ENCODE measurements at regions not wholly inside any gene's neighbourhood (a gene's known extent, or its start where the extent isn't known, plus 50 kb on each side); places are given as distances from the start of the nearest gene placed in this dataset.

GRCh38 chr5:167944121-167944852, 347.2 kb upstream of the WWC1 start:
- DNase-seq: no peak
- in situ Hi-C loops (cut with MboI; ENCODE audit: low pct_unique_long_range_greater_than_20kb, low sequenced_read_pairs): no loop called here

DNA sequence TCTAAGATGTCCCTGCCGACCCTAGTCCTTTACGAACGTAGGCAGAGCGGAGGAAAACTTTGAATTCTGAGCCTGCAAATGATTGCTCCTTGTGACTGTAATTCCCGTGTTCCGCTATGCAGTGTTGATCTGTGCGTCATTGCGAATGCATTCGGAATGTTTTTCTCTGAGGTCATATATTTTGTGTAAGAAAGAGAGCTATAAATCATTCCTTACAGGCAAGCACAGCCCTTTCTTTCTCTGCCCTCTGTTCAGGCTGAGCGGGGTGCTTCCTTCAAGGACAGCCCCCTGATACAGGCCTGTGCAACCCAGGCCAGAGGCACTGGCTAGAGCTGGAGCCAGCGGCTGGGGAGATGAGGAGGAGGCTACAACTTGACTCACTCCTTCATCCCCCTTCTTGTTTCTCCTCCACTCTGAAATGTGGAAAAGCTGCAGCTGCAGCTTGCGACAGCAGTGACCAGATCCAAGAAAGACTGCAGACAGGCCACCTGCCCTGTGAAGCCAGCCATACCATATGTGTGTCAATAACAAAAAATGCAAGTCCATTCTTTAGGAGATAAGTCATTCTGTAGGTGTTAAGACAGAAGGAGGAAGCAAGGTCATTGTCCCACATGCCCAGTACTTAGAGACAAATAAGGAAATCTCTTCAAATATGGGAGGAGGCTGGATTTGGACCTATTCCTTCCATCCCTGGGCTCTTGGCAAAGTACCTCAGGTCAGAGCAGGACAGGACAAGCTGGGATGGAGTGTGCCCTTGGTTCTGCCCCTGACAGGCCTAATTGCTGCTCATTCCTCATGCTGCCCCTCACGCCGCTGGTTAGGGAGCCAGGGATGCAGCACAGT, 345.7 kb upstream of the WWC1 start:
- in situ Hi-C loops (cut with MboI; ENCODE audit: low pct_unique_long_range_greater_than_20kb, low sequenced_read_pairs): no loop called here
- DNase-seq: no peak

DNA sequence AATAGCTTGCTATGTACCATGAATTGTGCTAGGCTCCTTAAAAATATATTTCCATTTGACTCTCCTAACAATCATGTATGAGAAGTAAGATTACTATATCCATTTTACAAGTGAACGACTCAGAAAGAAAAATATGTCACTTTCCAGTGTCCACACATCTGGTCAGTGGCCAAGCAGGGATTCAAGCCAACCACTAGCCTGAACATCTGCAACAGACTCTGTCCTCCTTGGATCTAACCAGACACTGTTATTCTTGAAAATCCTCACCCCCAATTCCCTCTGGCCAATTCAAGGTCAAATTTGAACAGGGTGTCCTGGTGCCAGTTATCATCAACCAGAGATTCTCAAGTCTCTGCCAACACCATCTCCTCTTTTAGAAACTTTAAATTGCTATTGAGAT, 344.1 kb upstream of the WWC1 start:
- in situ Hi-C loops (cut with MboI; ENCODE audit: low pct_unique_long_range_greater_than_20kb, low sequenced_read_pairs): no loop called here
- no peak for DNase-seq

DNA sequence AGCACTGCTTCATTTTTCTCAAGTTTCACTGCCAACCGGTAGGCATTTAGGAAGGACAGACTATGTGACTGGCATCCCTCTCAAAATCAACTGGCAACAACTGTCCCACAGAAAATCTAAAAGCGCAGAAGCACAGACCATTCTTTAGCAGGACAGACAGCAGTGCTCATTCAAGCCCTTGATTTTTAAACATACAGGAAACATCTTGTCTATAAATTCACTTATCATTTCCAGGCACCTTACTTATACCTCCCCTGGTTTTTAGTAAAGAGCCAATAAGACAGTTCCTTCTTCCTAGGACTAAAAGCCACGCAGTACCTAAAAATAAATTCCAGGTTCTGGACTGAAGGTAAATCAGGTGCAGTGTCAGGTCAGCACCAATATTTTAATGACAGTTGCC, 343.2 kb upstream of the WWC1 start:
- in situ Hi-C loops (cut with MboI; ENCODE audit: low pct_unique_long_range_greater_than_20kb, low sequenced_read_pairs): no loop called here

DNA sequence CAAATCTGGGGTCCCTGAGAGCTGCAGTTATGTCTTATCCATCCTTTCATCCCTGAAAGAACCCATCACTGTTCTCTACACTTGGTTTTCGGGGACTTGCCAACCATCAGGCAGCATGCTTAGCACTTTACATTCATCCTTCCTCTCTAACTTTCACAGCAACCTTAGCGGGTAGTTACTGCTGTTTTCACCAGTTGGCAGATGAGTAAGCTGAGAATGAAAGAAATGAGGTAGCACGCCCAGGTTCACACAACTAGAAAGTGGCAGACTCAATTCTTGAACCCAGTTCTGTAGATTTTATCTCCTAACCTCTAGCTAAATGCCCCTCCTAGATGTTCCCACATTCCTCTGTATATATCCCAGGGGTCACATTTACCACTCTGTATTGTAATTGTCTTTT, 342.0 kb upstream of the WWC1 start:
- DNase-seq: no peak
- in situ Hi-C loops (cut with MboI; ENCODE audit: low pct_unique_long_range_greater_than_20kb, low sequenced_read_pairs): no loop called here

More for the DNA sequence above, 343.2 kb upstream of the WWC1 start:
- DNase-seq: no peak

DNA sequence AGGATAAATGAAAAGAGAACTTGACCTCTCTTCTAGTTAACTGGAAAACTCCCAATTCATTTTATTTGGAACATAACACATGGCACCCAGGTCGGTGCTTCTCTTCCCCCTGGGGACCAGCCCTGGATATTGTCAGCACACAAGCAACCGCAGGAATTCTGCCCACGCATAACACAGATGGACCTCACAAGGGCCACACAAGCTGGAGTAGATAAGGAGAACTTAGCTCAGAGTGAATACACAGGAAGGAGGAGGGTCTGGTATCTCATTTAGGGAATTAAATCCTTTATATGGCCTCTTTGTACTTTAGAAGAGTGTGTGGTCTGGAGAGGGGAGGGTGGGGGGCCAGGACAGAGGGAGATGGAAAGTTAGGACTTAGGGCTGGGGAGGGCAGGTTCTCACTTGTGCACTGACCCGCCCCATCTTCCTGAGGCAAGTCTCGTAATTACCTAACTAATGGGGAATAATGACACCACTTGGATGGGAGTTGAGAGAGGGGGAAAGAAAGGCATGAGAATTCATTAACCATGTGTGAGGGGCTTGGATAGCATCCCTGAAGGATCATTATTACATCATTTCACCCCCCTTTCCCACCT, 341.2 kb upstream of the WWC1 start:
- in situ Hi-C loops (cut with MboI; ENCODE audit: low pct_unique_long_range_greater_than_20kb, low sequenced_read_pairs): no loop called here
- no peak for DNase-seq

DNA sequence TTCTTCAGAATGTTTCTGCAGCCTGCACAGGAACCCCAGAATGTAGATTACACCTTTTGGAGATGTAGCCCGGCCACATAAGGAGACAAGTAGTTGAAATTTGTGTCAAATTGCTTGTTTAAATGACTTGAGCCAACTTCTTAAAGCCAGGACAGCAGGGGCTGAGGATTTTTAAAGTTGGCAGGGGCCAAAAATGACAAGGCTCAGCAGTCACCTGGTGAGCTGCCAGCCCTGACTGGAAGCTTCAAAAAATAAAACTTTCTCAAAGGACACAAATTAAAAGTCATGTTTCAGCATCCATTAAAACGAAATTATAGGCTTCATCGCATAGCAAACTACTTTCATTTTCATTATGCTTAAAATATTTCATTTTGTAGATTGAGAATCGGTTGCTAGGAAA, 340.3 kb upstream of the WWC1 start:
- no peak for DNase-seq
- in situ Hi-C loops (cut with MboI; ENCODE audit: low pct_unique_long_range_greater_than_20kb, low sequenced_read_pairs): no loop called here

GRCh38 chr5:167952278-167952995, 339.0 kb upstream of the WWC1 start:
- in situ Hi-C loops (cut with MboI; ENCODE audit: low pct_unique_long_range_greater_than_20kb, low sequenced_read_pairs): no loop called here
- no peak for DNase-seq

DNA sequence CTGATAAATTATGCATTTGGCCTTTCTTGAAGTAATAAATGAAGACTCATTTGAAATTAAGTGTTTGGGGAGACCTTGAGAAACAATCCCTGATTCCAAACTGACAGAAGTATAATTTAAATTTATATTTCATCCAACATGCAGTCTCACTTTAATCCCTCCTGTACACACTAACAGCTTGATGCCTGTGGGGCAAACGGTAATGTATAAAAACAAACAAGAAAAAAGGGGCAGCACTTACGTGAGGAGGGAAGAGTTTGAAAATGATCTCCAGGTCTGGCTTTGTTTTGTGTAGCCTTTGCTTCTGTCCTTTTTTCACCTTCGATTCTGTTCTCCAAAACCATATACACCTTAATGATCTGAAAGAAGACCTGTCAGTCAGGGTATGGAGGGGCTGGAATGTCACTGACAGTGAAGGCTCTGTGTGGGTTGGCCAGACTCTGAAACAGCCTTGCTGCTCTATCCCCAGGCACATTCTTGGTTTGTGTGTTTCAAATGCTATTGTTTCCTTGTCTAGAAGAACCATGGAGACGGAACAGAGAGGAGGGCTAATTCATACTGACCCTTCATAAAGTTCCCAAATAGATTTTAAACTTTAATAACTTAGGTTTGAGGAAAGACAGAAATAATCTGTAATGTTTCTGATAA, 338.2 kb upstream of the WWC1 start:
- in situ Hi-C loops (cut with MboI; ENCODE audit: low pct_unique_long_range_greater_than_20kb, low sequenced_read_pairs): no loop called here
- DNase-seq: no peak

- no peak for DNase-seq
- in situ Hi-C loops (cut with MboI; ENCODE audit: low pct_unique_long_range_greater_than_20kb, low sequenced_read_pairs): no loop called here
Observed at GRCh38 chr5:167961731-167962130, 329.7 kb upstream of the WWC1 start.

DNA sequence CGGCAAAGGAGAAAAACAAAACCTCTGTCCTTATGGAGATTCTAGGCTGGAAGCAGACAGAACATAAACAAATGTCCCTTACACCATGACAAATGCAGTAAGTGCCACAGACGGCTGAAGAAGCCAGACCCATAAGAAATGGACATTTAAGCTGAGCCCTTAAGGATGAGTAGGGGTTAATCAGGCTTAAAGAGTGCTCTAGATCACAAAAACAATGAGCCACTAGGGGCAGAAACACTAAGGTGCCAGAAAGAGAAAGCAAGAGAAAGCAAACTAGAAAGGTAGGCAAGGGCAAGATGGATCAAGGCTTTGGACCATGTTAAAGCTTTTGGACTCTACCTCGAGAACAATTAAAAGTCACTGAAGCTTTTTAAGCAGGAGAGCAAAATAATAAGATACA, 326.9 kb upstream of the WWC1 start:
- no peak for DNase-seq
- in situ Hi-C loops (cut with MboI; ENCODE audit: low pct_unique_long_range_greater_than_20kb, low sequenced_read_pairs): no loop called here

DNA sequence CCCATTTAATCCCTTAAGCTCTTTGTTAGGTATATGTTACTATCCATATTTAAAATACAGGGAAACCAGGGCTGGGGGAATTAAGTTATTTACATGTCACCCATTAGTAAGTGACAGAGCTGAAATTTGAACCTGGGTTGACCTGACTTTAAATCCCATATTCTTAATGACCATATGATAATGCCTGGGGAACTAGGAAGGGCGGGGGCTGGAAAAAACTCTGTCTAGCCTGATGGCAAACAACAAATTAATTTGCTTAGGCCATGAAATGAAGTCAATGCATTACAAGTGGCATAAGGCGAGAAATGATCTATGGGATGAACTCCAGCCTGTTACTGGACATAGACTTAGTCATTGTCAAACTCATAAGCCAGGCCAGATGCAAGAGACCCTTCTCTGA, 325.7 kb upstream of the WWC1 start:
- in situ Hi-C loops (cut with MboI; ENCODE audit: low pct_unique_long_range_greater_than_20kb, low sequenced_read_pairs): no loop called here
- DNase-seq: no peak

DNA sequence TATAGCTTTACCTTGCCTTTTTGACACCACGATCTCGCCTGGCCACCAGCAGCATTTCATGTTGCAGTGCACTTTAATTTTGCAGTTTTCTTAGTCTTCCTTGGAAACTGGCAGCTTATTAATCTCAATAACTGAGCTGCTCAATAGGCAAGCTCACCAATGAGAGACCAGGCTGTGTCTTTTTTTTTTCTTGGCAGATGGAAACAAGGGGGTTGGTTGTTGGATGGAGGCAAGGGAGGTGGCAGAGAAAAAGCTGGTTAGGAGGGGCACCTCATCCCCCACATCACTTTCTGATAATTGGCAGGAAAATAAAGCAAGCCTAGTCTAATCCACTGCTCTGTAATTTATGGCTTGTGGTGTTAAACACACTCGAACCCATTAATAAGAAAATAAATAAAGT, 324.5 kb upstream of the WWC1 start:
- no peak for DNase-seq
- in situ Hi-C loops (cut with MboI; ENCODE audit: low pct_unique_long_range_greater_than_20kb, low sequenced_read_pairs): no loop called here

DNA sequence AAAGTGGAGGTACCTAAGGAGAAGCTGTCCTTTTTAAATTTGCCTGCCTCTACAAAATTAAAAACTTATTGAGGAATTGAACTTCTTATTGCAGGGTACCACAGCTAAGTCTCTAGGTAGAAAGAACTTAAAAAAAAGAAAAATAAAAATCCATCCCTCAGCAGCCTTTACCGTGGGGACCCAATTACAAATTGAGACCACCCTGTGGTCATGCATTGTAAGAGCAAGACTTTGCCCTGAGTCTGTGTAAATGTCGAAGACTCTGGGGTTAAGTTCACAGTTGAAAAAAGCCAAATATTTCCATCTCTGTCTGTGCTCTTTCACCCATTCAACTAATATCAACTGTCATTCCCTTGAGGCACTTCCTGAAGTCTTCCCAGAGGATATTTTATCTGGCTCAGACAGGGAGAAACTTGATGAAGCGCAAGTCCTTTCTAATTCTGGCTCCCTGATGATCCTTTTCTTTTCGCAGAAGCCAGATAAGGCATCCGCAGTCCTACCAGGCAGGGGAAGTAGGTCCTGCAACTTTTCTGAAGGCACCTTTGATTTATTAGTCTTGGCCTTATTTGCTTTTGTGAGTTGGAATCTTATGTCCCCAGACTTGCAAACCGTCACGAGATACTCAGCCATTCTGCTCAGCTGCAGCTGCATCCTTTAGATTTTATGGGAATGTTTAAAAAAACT, 323.8 kb upstream of the WWC1 start:
- DNase-seq: no peak
- in situ Hi-C loops (cut with MboI; ENCODE audit: low pct_unique_long_range_greater_than_20kb, low sequenced_read_pairs): no loop called here

DNA sequence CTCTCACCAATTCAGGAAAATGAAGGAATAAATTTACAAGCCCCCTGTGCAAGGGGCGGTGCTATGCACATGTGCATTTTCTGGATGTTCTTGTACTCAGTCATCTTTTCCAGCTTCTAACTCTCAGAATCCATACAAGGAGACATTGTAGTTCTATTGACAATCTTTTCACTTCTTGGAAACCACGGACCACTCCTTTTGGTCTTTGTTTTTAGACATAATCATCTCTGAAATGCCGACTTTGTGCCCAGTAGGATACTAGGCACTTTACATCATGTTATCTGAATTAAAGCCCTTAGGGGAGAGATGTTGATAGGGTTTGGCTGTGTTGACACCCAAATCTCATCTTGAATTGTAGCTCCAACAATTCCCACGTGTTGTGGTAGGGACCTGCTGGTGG, 322.6 kb upstream of the WWC1 start:
- no peak for DNase-seq
- in situ Hi-C loops (cut with MboI; ENCODE audit: low pct_unique_long_range_greater_than_20kb, low sequenced_read_pairs): no loop called here

- in situ Hi-C loops (cut with MboI; ENCODE audit: low pct_unique_long_range_greater_than_20kb, low sequenced_read_pairs): no loop called here
Observed at GRCh38 chr5:167969998-167970397, 321.4 kb upstream of the WWC1 start.

DNA sequence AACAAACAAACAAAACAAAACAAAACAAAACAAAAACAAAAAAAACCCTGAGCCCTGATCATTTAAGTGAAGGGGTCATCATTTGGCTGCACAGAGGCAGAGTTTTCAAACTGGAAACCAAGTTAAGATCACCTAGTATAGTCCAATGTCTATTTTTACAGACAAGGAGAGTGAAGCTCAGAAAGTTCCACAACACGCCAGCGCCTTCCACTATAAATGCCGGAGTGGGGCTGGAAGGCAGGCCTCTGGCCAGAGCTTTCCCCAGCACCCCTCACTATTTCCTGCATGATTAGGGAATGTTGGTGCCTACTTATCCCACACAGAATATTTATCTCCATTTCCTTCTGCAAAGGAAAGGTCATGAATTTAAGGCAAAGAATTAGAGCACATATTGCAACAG, 319.7 kb upstream of the WWC1 start:
- in situ Hi-C loops (cut with MboI; ENCODE audit: low pct_unique_long_range_greater_than_20kb, low sequenced_read_pairs): no loop called here

More at GRCh38 chr5:167969998-167970397, 321.4 kb upstream of the WWC1 start:
- no peak for DNase-seq

GRCh38 chr5:167973126-167973525, 318.3 kb upstream of the WWC1 start:
- DNase-seq: no peak
- in situ Hi-C loops (cut with MboI; ENCODE audit: low pct_unique_long_range_greater_than_20kb, low sequenced_read_pairs): no loop called here

More for the DNA sequence above, 319.7 kb upstream of the WWC1 start:
- no peak for DNase-seq

- no peak for DNase-seq
- in situ Hi-C loops (cut with MboI; ENCODE audit: low pct_unique_long_range_greater_than_20kb, low sequenced_read_pairs): no loop called here
Observed at GRCh38 chr5:167984951-167985350, 306.5 kb upstream of the WWC1 start.

All from KBM-7 (cell line).